ENCODE measurements at regions not wholly inside any gene's neighbourhood (a gene's known extent, or its start where the extent isn't known, plus 50 kb on each side); places are given as distances from the start of the nearest gene placed in this dataset.

DNA sequence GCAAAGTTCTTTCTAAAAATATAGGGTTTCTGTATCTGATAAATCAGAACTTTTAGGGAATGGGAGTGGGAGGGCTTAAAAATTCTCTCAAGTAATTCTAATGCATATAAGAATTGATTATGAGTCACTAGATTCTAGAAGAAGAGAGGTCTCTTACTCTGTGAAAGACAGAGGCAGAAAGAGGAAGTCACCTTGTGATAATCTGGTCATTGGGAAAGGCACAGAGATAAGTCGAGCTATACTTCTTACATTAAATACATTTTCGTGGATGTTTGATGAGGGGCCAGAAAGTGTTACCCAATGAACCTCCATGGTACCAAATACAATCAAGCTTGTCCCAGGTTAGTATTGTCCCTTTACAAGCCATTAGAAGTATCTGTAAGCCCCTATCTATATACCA is 134.4 kb downstream of the MAD2L1 start:
- TF ChIP-seq, protein P1, sequence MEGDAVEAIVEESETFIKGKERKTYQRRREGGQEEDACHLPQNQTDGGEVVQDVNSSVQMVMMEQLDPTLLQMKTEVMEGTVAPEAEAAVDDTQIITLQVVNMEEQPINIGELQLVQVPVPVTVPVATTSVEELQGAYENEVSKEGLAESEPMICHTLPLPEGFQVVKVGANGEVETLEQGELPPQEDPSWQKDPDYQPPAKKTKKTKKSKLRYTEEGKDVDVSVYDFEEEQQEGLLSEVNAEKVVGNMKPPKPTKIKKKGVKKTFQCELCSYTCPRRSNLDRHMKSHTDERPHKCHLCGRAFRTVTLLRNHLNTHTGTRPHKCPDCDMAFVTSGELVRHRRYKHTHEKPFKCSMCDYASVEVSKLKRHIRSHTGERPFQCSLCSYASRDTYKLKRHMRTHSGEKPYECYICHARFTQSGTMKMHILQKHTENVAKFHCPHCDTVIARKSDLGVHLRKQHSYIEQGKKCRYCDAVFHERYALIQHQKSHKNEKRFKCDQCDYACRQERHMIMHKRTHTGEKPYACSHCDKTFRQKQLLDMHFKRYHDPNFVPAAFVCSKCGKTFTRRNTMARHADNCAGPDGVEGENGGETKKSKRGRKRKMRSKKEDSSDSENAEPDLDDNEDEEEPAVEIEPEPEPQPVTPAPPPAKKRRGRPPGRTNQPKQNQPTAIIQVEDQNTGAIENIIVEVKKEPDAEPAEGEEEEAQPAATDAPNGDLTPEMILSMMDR (IDR thresholded peaks at IDR 0.05; ENCODE audit: low read depth, low read length): no peak
- TF ChIP-seq, protein P2, sequence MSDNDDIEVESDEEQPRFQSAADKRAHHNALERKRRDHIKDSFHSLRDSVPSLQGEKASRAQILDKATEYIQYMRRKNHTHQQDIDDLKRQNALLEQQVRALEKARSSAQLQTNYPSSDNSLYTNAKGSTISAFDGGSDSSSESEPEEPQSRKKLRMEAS (IDR thresholded peaks at IDR 0.05; ENCODE audit: low read depth, low read length): no peak
